Loucy (cell line): ENCODE measurements at regions not wholly inside any gene's neighbourhood (a gene's known extent, or its start where the extent isn't known, plus 50 kb on each side); places are given as distances from the start of the nearest gene placed in this dataset.
A peak's percentile ranks its signal among the peaks of the same experiment; 100 is the strongest.

ENCODE experiments used
- H2AFZ ChIP-seq: fragments of 200-600 bp; sonication (generic); 2 replicates; pipeline ENCODE4 v1.6.0; 2016; ENCODE audit warnings: antibody characterized with exemption, mild to moderate bottlenecking, low read length, moderate library complexity
- H3F3A ChIP-seq: fragments of 200-600 bp; 2 replicates; pipeline ENCODE4 v1.6.0; 2016; ENCODE audit warnings: antibody characterized with exemption, low read depth, mild to moderate bottlenecking
- H3K27me3 ChIP-seq: fragments of 200-600 bp; sonication (generic); 2 replicates; pipeline ENCODE4 v1.6.1; 2014; ENCODE audit warnings: low read length, mild to moderate bottlenecking; ENCODE audit not compliant: insufficient read depth, poor library complexity, severe bottlenecking
- H3K36me3 ChIP-seq: fragments of 200-600 bp; sonication (generic); 2 replicates; pipeline ENCODE4 v1.6.1; 2016; ENCODE audit warnings: low read length; ENCODE audit not compliant: insufficient read depth
- H3K4me1 ChIP-seq: fragments of 200-600 bp; sonication (generic); 2 replicates; pipeline ENCODE4 v1.5.1; 2014; ENCODE audit warnings: low read length, mild to moderate bottlenecking; ENCODE audit not compliant: insufficient read depth, poor library complexity, severe bottlenecking
- H3K4me2 ChIP-seq: fragments of 200-600 bp; sonication (generic); 2 replicates; pipeline ENCODE4 v1.6.0; 2014; ENCODE audit warnings: antibody characterized with exemption, low read length, low read depth, mild to moderate bottlenecking; ENCODE audit not compliant: poor library complexity, severe bottlenecking
- H3K4me3 ChIP-seq: fragments of 200-600 bp; sonication (generic); 2 replicates; pipeline ENCODE4 v1.5.1; 2014; ENCODE audit warnings: low read length, mild to moderate bottlenecking, mixed read lengths; ENCODE audit not compliant: poor library complexity, severe bottlenecking
- H3K79me2 ChIP-seq: fragments of 200-600 bp; sonication (generic); 2 replicates; pipeline ENCODE4 v1.6.1; 2014; ENCODE audit warnings: low read length; ENCODE audit not compliant: insufficient read depth
- H3K9ac ChIP-seq: fragments of 200-600 bp; sonication (generic); 2 replicates; pipeline ENCODE4 v1.6.0; 2014; ENCODE audit warnings: mild to moderate bottlenecking, low read depth, low read length, moderate library complexity; ENCODE audit not compliant: poor library complexity, severe bottlenecking
- H3K9me2 ChIP-seq: fragments of 200-600 bp; sonication (generic); replicated peaks from 2 replicates; pipeline ENCODE4 v1.6.1; 2016; ENCODE audit warnings: low read depth, low read length, mixed read lengths
- H3K9me3 ChIP-seq: fragments of 200-600 bp; sonication (generic); 2 replicates; pipeline ENCODE4 v1.6.1; 2014; ENCODE audit warnings: mild to moderate bottlenecking, antibody characterized with exemption, low read length, low read depth; ENCODE audit not compliant: insufficient read depth
- H4K20me1 ChIP-seq: fragments of 200-600 bp; sonication (generic); 2 replicates; pipeline ENCODE4 v1.6.0; 2014; ENCODE audit warnings: antibody characterized with exemption, low read length, mild to moderate bottlenecking; ENCODE audit not compliant: insufficient read depth, poor library complexity, severe bottlenecking
- EZH2phosphoT487 ChIP-seq: fragments of 200-600 bp; IDR thresholded peaks from 2 replicates; pipeline ENCODE4 v1.6.1; 2018; ENCODE audit warnings: antibody characterized with exemption, mild to moderate bottlenecking, moderate library complexity, borderline replicate concordance
- TF ChIP-seq, protein P1 (sequence below): fragments of 200-600 bp; sonication (generic); conservative IDR thresholded peaks from 2 replicates; pipeline ENCODE4 v1.5.1; 2014; ENCODE audit warnings: mild to moderate bottlenecking, antibody characterized with exemption, low read length

DNA sequence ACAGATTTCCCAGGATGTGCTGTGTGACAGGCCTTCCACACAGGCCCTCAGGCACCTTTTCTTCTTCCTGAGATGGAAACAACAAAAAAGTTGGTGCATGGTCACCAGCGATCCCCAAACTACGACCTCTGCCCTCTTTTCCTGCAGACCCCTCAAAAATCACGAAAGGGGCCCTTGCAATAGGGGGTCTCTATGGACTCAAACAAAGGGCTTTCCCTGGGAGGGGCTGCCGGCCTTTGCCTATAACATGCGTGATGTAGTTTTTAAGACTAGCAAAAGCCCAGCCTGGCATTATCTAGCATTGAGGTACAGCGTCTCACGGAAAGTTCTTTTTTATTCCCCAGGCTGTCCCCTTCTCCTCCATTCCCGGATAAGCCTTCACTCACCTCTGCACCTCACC, 71.2 kb downstream of the DIO3 start:
- no peaks in the 10 kb centered on the region for H3K9me2 ChIP-seq
- H4K20me1 ChIP-seq, result no peaks in the 10 kb centered on the region
- H3K36me3 ChIP-seq, result no peaks in the 10 kb centered on the region
- H3K9me3 ChIP-seq, result no peaks in the 10 kb centered on the region
- H3K79me2 ChIP-seq, result no peaks in the 10 kb centered on the region
- no peaks in the 10 kb centered on the region for H3F3A ChIP-seq
- no peak overlapping the region for H3K9ac ChIP-seq
- no peaks in the 10 kb centered on the region for H3K27me3 ChIP-seq
- no peak for TF ChIP-seq EZH2phosphoT487
- TF ChIP-seq, protein P1, sequence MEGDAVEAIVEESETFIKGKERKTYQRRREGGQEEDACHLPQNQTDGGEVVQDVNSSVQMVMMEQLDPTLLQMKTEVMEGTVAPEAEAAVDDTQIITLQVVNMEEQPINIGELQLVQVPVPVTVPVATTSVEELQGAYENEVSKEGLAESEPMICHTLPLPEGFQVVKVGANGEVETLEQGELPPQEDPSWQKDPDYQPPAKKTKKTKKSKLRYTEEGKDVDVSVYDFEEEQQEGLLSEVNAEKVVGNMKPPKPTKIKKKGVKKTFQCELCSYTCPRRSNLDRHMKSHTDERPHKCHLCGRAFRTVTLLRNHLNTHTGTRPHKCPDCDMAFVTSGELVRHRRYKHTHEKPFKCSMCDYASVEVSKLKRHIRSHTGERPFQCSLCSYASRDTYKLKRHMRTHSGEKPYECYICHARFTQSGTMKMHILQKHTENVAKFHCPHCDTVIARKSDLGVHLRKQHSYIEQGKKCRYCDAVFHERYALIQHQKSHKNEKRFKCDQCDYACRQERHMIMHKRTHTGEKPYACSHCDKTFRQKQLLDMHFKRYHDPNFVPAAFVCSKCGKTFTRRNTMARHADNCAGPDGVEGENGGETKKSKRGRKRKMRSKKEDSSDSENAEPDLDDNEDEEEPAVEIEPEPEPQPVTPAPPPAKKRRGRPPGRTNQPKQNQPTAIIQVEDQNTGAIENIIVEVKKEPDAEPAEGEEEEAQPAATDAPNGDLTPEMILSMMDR, result no peak
- H3K4me2 ChIP-seq, result no peak overlapping the region
- peaks cover 29% of the 10 kb centered on the region for H3K4me1 ChIP-seq
- H3K4me3 ChIP-seq, result no peak overlapping the region
- H2AFZ ChIP-seq, result no peak overlapping the region

GRCh38 chr14:101633276-101633675, 72.0 kb downstream of the DIO3 start:
- H2AFZ ChIP-seq, result no peak overlapping the region
- H3K9ac ChIP-seq, result no peak overlapping the region
- no peaks in the 10 kb centered on the region for H4K20me1 ChIP-seq
- no peaks in the 10 kb centered on the region for H3K79me2 ChIP-seq
- H3K9me3 ChIP-seq, result no peaks in the 10 kb centered on the region
- H3K9me2 ChIP-seq, result no peaks in the 10 kb centered on the region
- no peak for TF ChIP-seq EZH2phosphoT487
- TF ChIP-seq, protein P1, result peak; percentile 35
- H3K4me2 ChIP-seq, result no peak overlapping the region
- no peaks in the 10 kb centered on the region for H3F3A ChIP-seq
- H3K4me3 ChIP-seq, result no peak overlapping the region
- H3K4me1 ChIP-seq, result peaks cover 24% of the 10 kb centered on the region
- no peaks in the 10 kb centered on the region for H3K36me3 ChIP-seq
- no peaks in the 10 kb centered on the region for H3K27me3 ChIP-seq

DNA sequence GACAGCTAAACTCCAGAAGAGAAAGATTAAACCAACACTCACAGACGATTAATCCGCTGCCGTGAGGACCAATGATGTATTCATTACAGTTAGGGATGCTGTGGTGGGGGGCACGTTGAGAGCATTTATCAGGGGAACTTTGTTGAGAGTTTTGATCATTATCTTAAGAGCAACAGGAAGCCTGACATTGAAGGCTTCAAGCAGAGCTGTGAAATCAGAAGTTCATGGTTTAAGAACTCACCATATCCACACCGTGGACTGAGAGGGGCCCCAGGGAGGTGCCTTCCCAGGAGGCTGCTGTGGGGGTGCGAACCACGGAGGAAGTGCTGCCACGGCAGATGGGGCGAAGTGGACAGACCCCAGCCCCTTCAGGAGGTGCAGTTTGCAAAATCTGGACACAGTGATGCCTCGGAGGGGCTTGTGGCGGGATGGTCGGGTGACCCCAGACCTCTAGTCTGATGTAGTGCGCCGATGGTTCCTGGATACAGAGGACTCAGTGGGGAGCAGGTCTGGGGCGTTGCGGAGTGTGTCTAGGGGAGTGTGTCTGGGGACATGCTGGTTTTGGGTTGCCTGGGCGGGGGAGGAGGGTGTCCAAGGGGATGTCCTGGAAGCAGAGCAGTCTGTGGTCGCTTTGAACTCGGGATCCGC, 73.0 kb downstream of the DIO3 start:
- Histone ChIP-seq H2AFZ (no peak overlapping the region), H3K4me1 (peaks cover 18% of the 10 kb centered on the region), H3K4me3 (no peak overlapping the region), H3K79me2 (no peaks in the 10 kb centered on the region), H4K20me1 (no peaks in the 10 kb centered on the region), H3F3A (no peaks in the 10 kb centered on the region), H3K9me3 (no peaks in the 10 kb centered on the region), H3K27me3 (no peaks in the 10 kb centered on the region), H3K4me2 (peak overlapping the region; percentile 53), H3K9me2 (no peaks in the 10 kb centered on the region), H3K36me3 (no peaks in the 10 kb centered on the region), H3K9ac (no peak overlapping the region)
- TF ChIP-seq EZH2phosphoT487, result no peak
- TF ChIP-seq, protein P1, result no peak
